Fibroblast of the aortic adventitia (primary cell): ENCODE measurements at regions not wholly inside any gene's neighbourhood (a gene's known extent, or its start where the extent isn't known, plus 50 kb on each side); places are given as distances from the start of the nearest gene placed in this dataset.

ENCODE experiments used
- DNase-seq: peaks from one replicate; pipeline ENCODE4 v3.0.0-alpha.2; 2010; ENCODE audit warnings: low read depth
- H3K4me3 ChIP-seq: 2 replicates; pipeline ENCODE4 v1.5.1; 2011; ENCODE audit warnings: low read depth, mild to moderate bottlenecking, control low read depth, low read length, moderate library complexity
- TF ChIP-seq, protein P1 (sequence below): IDR thresholded peaks from 2 replicates; pipeline ENCODE4 v1.5.1; 2011; ENCODE audit warnings: mild to moderate bottlenecking, low read length, control low read depth, inconsistent platforms; ENCODE audit not compliant: insufficient read depth

DNA sequence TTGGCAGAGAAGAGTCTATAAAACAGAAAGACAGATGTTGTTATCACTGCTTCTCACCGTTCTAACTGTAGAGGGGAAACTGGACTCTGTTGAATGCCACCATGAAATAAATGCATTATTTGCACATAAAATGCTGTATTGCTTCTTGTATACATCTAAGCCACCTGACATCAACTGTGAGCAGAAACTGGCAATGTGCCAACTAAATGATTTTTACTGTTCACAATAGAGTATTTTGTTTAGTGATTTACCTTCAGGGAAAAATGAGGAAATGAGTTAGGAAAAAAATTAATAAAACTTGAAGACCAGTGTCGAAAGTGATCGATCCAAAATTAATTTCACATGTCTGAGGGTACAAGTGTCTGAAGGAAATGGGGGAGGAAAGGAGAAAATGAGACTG lies 65.9 kb upstream of the TNIP3 start:
- TF ChIP-seq, protein P1, sequence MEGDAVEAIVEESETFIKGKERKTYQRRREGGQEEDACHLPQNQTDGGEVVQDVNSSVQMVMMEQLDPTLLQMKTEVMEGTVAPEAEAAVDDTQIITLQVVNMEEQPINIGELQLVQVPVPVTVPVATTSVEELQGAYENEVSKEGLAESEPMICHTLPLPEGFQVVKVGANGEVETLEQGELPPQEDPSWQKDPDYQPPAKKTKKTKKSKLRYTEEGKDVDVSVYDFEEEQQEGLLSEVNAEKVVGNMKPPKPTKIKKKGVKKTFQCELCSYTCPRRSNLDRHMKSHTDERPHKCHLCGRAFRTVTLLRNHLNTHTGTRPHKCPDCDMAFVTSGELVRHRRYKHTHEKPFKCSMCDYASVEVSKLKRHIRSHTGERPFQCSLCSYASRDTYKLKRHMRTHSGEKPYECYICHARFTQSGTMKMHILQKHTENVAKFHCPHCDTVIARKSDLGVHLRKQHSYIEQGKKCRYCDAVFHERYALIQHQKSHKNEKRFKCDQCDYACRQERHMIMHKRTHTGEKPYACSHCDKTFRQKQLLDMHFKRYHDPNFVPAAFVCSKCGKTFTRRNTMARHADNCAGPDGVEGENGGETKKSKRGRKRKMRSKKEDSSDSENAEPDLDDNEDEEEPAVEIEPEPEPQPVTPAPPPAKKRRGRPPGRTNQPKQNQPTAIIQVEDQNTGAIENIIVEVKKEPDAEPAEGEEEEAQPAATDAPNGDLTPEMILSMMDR = no peak
- DNase-seq = no peak

DNA sequence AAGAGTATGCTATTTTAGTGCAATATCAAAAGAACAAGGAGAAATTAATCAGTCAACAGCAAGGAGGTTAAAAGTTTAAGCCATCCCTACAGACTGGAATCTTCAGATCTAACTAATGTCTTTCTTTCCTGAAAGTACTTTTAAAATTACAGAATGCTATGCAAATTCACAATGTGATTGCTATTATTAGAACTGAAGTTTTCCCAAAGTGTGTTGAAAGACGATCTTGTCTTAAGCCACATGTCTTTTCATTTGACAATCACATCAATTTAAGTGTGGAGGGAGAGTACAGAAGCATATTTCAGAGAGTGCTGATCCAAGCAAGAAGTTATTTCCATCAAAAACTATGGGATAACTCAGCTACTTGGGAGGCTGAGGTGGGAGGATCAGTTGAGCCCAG lies 64.7 kb upstream of the TNIP3 start:
- no peak for DNase-seq
- H3K4me3 ChIP-seq = no peak overlapping the region
- TF ChIP-seq, protein P1 = no peak

More for the DNA sequence above, 65.9 kb upstream of the TNIP3 start:
- H3K4me3 ChIP-seq = no peak overlapping the region

DNA sequence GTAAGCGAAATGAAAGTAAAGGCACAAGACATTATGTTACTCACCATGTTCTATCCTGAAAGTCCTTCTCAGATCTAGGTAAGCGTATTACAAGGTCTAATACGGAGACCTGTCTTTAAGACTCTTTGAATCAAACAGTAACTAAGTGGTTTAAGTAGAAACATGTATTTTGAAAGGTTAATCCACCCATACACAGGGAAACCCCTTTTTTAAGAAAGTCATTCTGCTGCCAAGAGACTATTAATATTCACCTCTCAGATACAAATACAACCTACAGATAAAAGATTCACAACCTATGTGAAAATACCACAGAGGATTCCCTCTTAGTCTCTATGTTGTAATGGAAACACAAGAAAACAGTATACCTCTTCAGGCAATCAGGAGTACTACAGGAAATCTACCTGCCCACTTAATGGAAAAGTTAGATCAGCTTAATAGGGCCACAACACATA lies 63.2 kb upstream of the TNIP3 start:
- DNase-seq = no peak
- TF ChIP-seq, protein P1 = no peak
- H3K4me3 ChIP-seq = no peak overlapping the region

DNA sequence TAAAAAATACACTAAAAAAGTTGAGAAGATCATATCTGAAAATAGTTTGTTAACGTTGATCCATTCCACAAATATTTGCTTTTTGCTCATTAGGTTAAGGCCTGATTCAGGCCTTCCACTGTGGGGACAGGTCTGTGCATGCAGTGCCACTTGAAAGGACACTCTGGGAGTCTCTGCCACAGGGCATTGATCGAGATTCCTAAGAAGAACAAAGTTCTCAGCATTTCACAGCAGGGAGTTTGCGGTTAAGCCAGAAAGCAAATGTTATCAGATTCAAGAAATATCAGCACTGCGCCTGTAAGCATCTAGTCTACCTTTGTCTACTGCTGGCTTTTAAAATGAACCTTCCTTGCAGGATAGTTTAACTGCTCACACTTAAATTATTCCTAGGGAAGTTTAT lies 62.2 kb upstream of the TNIP3 start:
- H3K4me3 ChIP-seq = no peak overlapping the region
- TF ChIP-seq, protein P1 = no peak
- DNase-seq = no peak

DNA sequence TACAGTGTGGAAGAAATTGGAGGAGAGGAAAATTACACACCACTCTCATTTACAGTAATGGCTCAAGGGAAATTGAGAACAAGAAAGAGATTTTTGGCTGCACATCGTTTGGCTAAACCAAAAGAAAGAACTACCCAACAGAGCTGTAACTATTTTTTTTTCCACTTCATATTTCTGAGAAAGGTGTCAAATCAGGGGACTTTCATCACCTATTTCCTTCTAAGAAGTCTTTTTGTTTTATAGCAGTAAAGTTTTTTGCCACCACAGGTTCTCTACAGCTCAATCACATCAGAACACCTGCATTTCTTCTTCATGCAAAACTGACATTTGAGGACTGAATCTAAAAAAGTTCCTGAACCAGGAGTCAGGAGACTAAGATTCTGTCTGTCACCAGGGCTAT lies 57.5 kb upstream of the TNIP3 start:
- no peak overlapping the region for H3K4me3 ChIP-seq
- no peak for DNase-seq
- TF ChIP-seq, protein P1 = no peak

DNA sequence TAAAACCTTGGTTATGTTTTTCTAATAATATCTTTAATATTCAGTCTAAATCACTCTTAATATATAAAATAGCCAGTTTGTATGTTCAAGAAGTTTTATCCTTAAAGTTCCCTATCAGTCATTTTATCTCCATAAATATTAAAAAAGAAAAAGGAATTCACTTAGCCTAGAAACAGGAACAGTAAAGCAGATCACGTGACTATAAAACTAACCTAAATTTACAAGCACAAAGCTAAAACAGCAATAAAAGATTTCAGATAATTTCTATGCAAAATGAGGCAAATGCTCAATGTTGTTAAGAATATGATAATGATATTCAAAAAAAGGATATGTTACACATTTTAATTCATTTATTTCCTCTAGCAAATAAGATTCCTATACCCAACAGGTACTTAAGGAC lies 57.1 kb upstream of the TNIP3 start:
- DNase-seq = no peak
- H3K4me3 ChIP-seq = no peak overlapping the region
- TF ChIP-seq, protein P1 = no peak

DNA sequence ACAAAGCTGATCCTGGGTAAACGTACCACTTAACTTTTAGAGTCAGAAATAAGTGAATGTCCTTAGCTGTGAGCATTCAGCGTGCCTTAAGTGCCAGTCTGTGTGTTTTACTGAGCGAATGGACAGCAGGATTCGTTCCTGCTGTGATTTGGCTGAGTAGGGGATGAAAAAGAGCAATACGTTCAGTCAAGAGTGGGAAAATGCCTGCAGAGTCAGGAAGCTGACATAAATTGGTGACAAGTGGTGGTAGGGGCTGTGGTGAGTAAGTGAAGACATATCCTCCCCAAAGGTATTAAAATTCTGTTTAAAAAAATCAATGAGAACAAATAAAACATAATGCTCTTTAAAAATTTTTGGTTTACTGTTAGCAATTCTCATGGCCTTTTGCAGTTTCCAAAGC lies 56.6 kb upstream of the TNIP3 start:
- H3K4me3 ChIP-seq = no peak overlapping the region
- TF ChIP-seq, protein P1 = no peak
- DNase-seq = no peak
